ENCODE measurements at regions not wholly inside any gene's neighbourhood (a gene's known extent, or its start where the extent isn't known, plus 50 kb on each side); places are given as distances from the start of the nearest gene placed in this dataset.
A peak's percentile ranks its signal among the peaks of the same experiment; 100 is the strongest.

DNA sequence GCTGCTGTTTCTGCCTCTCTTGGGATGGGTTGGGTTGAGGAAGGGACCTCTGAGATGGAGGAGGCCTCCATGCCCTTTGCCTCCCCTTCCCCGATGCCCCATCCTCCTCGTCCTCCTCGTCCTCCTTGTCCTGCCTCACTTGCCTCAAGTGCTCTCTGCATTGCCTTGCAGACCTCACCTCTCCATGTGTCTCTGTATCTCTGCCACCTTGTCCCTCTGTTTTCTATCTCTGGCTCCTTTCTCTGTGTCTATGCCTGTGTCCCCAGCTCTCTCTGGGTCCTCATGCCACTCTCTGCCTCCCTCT lies 87.5 kb downstream of the MCFD2 start (continued):
- no peak for TF ChIP-seq ZMAT5 (CRISPR knock-in tag; IDR thresholded peaks at IDR 0.05; ENCODE audit: borderline replicate concordance, low read depth)
- TF ChIP-seq NRL (CRISPR knock-in tag; IDR thresholded peaks at IDR 0.05; ENCODE audit: borderline replicate concordance): no peak

- 44% methylated on average over 11 of the region's 12 CpGs for WGBS (ENCODE audit: low lambda C conversion rate)
- BruUV-seq (replicated peaks): no TSS peak
- ChIA-PET POLR2A (no interaction called here), CTCF (ENCODE audit: low intra/inter-chr PET ratio, low total read pairs) (no interaction called here)
- Histone ChIP-seq H3K79me2 (ENCODE audit: insufficient read depth, low read length) (no peaks in the 10 kb centered on the region), H3K4me3 (replicated peaks in 1 of 3; ENCODE audit: insufficient read depth in 1 of 3, low read depth in 2 of 3, low read length in 3 of 3) (no peak overlapping the region), H3K36me3 (replicated peaks in 1 of 2; ENCODE audit: control insufficient read depth in 1 of 2, insufficient read depth in 2 of 2, low read length in 2 of 2) (no peaks in the 10 kb centered on the region), H3K9ac (ENCODE audit: insufficient read depth, low read depth, low read length) (no peak overlapping the region), H3K27me3 (ENCODE audit: control insufficient read depth in 1 of 2, insufficient read depth in 2 of 2, low read length in 2 of 2) (peaks cover 1 to 39% of the 10 kb centered on the region in 2 experiments; a peak in 2 of 5 replicates), H4K20me1 (ENCODE audit: insufficient read depth, low read length) (no peaks in the 10 kb centered on the region), H3K4me2 (ENCODE audit: low read depth, low read length) (no peak overlapping the region), H3K27ac (ENCODE audit: extremely low read length, insufficient read depth, low read length) (no peak overlapping the region), H3K9me3 (ENCODE audit: low read length) (no peaks in the 10 kb centered on the region), H3K4me1 (ENCODE audit: insufficient read depth, low read length) (peaks cover 18% of the 10 kb centered on the region), H2AFZ (ENCODE audit: low read length) (no peak overlapping the region)
- in situ Hi-C loops (cut with HindIII; ENCODE audit: extremely low pct_ligation_motif_present, low pct_unique_long_range_greater_than_20kb) (no loop called here), intact Hi-C loops (cut with micrococcal nuclease; ENCODE audit: unreplicated experiment) (no loop called here)
- no peak for FAIRE-seq
- peak; percentile 9; the same call in 1 of the 3 replicates for ATAC-seq
- 0 out of 2 replicates have a peak, but pooled peaks have one; percentile 35 for TF ChIP-seq NONO (IDR thresholded peaks at IDR 0.05)
- TF ChIP-seq NONO (CRISPR knock-in tag; conservative IDR thresholded peaks at IDR 0.05): no peak
- TF ChIP-seq AKAP8 (CRISPR knock-in tag; IDR thresholded peaks at IDR 0.05): no peak
- 0 out of 2 replicates have a peak, but pooled peaks have one; percentile 21 for TF ChIP-seq IKZF1 (IDR thresholded peaks at IDR 0.05)
- TF ChIP-seq, protein P1, sequence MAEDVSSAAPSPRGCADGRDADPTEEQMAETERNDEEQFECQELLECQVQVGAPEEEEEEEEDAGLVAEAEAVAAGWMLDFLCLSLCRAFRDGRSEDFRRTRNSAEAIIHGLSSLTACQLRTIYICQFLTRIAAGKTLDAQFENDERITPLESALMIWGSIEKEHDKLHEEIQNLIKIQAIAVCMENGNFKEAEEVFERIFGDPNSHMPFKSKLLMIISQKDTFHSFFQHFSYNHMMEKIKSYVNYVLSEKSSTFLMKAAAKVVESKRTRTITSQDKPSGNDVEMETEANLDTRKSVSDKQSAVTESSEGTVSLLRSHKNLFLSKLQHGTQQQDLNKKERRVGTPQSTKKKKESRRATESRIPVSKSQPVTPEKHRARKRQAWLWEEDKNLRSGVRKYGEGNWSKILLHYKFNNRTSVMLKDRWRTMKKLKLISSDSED (CRISPR knock-in tag; IDR thresholded peaks at IDR 0.05): no peak
- no peak for TF ChIP-seq ZGPAT (CRISPR knock-in tag; IDR thresholded peaks at IDR 0.05)
- 0 out of 2 replicates have a peak, but pooled peaks have one; percentile 8 for TF ChIP-seq ATF7 (IDR thresholded peaks at IDR 0.05)
- no peak for TF ChIP-seq ATF7 (CRISPR knock-in tag; IDR thresholded peaks at IDR 0.05)
- 0 out of 2 replicates have a peak, but pooled peaks have one; percentile 25 for TF ChIP-seq SP1 (IDR thresholded peaks at IDR 0.05)
- TF ChIP-seq SP1 (CRISPR knock-in tag; IDR thresholded peaks at IDR 0.05): no peak
- no peak for DNase-seq (ENCODE audit: low spot score)
Measured at GRCh38 chr2:46827274-46828134, 88.1 kb downstream of the MCFD2 start.

Data from HepG2 (cell line).